Urinary bladder (tissue), 3 donors: ENCODE measurements at regions not wholly inside any gene's neighbourhood (a gene's known extent, or its start where the extent isn't known, plus 50 kb on each side); places are given as distances from the start of the nearest gene placed in this dataset.

Experiments
- DNase-seq: peaks from one replicate; pipeline ENCODE4 v3.0.0-alpha.2; 2015; ENCODE audit errors: extremely low spot score
- H3K27ac ChIP-seq: one replicate; pipeline ENCODE4 v1.5.1; 2013; ENCODE audit warnings: low read depth, mild to moderate bottlenecking, moderate library complexity
- H3K36me3 ChIP-seq: one replicate; pipeline ENCODE4 v1.6.1; 2013; ENCODE audit warnings: mild to moderate bottlenecking, moderate library complexity; ENCODE audit not compliant: insufficient read depth
- H3K4me1 ChIP-seq: one replicate; pipeline ENCODE4 v1.6.1; 2013; ENCODE audit warnings: mild to moderate bottlenecking, moderate library complexity; ENCODE audit not compliant: insufficient read depth
- H3K4me3 ChIP-seq: one replicate; pipeline ENCODE4 v1.5.1; 2013; ENCODE audit warnings: low read depth, low read length
- WGBS: extraction: QIAGEN DNeasy Blood & Tissue Kit; methylation state at CpG from one replicate; pipeline ENCODE4 v1.1.7; 2013; 5-methylcytosine and 5-hydroxymethylcytosine counted together
- donor health status: healthy with polysubstance abuse.
- donor health status: healthy.

GRCh38 chr9:119047513-119048307, 321.5 kb downstream of the BRINP1 start:
- no peak for DNase-seq
- no peak overlapping the region for H3K27ac ChIP-seq

GRCh38 chr9:119050281-119050680, 319.0 kb downstream of the BRINP1 start:
- Histone ChIP-seq H3K27ac (no peak overlapping the region), H3K4me1 (no peaks in the 10 kb centered on the region), H3K4me3 (no peak overlapping the region), H3K36me3 (no peaks in the 10 kb centered on the region)
- DNase-seq, result no peak

More at GRCh38 chr9:119047513-119048307, 321.5 kb downstream of the BRINP1 start:
- WGBS, result 62% methylated on average over 4 of the region's 4 CpGs
- Histone ChIP-seq H3K36me3 (no peaks in the 10 kb centered on the region), H3K4me3 (no peak overlapping the region), H3K4me1 (no peaks in the 10 kb centered on the region)

DNA sequence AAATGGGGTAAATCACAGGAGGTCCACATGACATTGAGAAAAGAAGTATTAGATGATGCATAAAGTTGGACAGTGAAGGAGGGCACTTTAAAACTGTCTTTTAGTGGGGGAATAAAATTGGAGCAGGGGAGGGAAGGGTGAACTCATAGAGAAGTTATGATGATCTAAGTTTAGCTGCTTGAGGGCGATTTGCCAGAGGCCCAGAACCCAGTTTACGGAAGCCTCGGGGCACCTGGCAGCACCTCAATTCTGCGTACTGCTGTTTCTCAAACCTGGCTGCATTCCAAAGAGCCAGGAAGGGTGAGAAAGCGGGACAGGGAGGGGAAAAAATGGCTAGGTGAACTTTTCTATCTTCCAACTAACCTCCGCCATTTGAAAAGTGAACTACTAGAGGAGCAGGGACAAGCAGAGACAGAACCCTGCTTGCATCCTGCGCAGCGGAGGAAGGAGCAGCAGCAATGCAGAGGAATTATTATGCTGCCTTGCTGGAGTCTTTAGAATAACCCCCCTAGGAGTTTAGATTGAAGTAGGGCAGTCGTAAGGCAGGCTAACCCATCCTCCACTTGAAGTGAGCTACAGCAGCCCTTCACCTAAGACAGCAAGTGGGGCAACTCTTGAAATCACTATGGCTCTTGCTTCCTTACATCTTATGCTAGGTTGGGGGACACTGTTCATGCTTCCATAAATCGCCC, 316.8 kb downstream of the BRINP1 start:
- DNase-seq, result no peak
- Histone ChIP-seq H3K36me3 (no peaks in the 10 kb centered on the region), H3K27ac (no peak overlapping the region), H3K4me1 (no peaks in the 10 kb centered on the region), H3K4me3 (no peak overlapping the region)
- 51% methylated on average over 10 of the region's 10 CpGs for WGBS

GRCh38 chr9:119053070-119053469, 316.2 kb downstream of the BRINP1 start:
- H3K4me3 ChIP-seq, result no peak overlapping the region
- no peaks in the 10 kb centered on the region for H3K36me3 ChIP-seq
- DNase-seq, result no peak
- 88% methylated on average over 1 of the region's 1 CpG for WGBS
- H3K4me1 ChIP-seq, result no peaks in the 10 kb centered on the region
- no peak overlapping the region for H3K27ac ChIP-seq

DNA sequence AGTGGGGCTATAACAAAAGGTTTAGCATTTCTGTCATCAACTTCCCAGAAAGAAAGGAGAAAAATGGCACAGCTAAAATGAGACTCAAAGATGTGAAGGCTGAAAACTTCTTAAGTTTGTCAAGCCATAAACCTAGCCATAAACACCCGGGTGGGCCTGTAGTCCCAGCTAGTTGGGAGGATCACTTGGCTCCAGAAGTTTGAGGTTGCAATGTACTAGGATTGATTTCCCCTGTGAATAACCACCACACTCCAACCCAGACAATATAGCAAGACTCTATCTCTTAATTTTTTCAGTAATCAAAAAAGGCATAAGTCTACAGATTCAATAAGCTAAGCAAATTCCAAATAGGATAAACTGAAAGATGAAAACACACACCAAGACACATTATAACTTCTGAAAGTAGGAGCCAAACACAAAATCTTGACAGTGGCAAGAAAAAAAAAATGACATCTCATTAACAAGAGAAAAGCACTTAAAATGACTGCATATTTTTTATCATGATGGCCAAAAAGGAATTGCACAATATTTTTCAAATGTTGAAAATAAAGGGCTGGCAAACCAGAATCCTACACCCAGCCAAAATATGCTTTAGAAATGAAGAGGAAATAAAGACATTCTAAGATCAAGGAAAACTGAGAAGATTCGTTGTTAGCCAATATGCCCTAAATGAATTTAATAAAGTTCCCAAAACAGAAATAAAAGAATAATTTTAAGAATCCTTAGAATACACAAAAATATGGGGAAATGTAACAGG, 308.4 kb downstream of the BRINP1 start:
- Histone ChIP-seq H3K36me3 (no peaks in the 10 kb centered on the region), H3K4me3 (no peak overlapping the region), H3K27ac (no peak overlapping the region), H3K4me1 (no peaks in the 10 kb centered on the region)
- DNase-seq, result no peak
- WGBS, result 60% methylated on average over 2 of the region's 2 CpGs

DNA sequence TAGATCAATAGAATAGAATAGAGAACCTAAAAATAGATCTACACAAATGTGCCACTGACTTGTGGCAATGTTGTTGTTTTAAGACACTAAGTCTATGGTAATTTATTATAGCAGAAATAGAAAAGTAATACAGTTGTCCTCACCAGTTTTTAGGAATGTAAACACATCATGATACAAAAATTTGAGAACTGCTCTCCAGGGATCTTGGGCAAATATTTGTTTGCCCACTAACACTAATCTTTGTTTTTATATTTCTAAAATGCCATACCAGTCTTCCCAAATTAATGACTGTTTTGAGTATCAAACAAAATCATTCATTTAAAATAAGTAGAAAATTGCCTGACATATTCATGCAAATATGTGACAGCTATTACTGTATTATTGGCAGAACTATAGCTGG, 297.6 kb downstream of the BRINP1 start:
- Histone ChIP-seq H3K4me1 (no peaks in the 10 kb centered on the region), H3K4me3 (no peak overlapping the region), H3K36me3 (no peaks in the 10 kb centered on the region), H3K27ac (no peak overlapping the region)
- no peak for DNase-seq

DNA sequence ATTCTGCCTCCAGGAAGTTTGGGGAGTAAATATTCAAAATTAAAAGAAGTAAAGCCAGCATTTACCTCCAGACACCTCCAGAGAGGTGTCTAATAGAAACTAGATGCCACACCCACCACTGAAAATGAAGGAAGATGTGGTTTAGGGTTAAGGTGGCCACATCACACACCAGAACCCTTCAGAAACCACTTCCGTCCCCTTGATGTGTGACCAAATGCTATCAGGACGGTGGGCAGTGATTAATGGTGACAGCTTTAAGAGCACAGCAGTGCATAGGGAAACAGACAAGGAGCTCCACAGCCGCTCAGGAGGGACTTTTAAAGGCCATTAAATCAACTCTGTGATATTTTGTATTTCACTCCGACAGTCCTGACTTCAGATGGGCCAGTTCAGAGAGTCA, 295.2 kb downstream of the BRINP1 start:
- no peak overlapping the region for H3K27ac ChIP-seq
- no peak overlapping the region for H3K4me3 ChIP-seq
- whole genome bisulfite sequencing, result 7% methylated on average over 4 of the region's 4 CpGs
- H3K4me1 ChIP-seq, result no peaks in the 10 kb centered on the region
- H3K36me3 ChIP-seq, result no peaks in the 10 kb centered on the region
- DNase-seq, result no peak

DNA sequence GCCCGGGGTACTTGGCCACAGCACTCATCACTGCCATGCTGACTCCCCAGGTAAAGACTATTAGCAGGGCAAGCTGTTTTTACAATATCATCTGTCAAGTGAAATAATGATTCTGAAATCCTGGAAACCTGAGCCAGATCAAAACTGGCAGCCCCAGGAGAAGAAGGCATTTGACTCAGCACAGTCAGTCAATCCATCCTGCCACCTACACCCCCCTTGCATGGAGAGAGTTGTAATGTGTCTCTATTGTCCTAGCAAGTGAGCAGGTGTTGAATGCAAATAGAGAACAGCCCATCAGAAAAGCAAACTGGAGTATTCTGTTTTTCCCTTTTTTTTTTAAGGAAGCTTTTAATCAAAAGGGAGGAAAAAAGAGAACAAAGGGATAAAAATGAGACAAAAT, 291.2 kb downstream of the BRINP1 start:
- no peaks in the 10 kb centered on the region for H3K4me1 ChIP-seq
- no peaks in the 10 kb centered on the region for H3K36me3 ChIP-seq
- DNase-seq, result no peak
- no peak overlapping the region for H3K4me3 ChIP-seq
- WGBS, result 82% methylated on average over 1 of the region's 1 CpG
- no peak overlapping the region for H3K27ac ChIP-seq

DNA sequence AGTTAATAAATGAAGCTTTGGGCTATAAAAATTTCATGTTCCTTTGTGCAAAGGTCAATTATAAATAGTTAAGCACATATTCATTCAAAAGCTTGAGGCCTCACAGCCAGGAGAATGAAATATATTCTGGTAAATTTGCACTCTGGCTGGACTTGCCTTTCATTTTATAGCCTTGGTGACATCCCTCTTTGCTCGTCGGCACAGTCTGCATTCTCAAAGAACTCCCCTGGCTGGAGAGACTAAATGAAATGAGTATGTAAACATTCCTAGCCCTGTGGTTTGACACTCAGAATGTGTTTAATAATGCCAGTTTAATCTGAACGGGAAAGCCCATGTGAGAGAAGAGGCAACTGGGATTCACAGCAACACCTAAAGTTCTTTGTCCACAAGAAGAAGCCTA, 285.6 kb downstream of the BRINP1 start:
- no peaks in the 10 kb centered on the region for H3K36me3 ChIP-seq
- 41% methylated on average over 3 of the region's 3 CpGs for WGBS
- no peak overlapping the region for H3K4me3 ChIP-seq
- no peaks in the 10 kb centered on the region for H3K4me1 ChIP-seq
- DNase-seq, result no peak
- H3K27ac ChIP-seq, result no peak overlapping the region

DNA sequence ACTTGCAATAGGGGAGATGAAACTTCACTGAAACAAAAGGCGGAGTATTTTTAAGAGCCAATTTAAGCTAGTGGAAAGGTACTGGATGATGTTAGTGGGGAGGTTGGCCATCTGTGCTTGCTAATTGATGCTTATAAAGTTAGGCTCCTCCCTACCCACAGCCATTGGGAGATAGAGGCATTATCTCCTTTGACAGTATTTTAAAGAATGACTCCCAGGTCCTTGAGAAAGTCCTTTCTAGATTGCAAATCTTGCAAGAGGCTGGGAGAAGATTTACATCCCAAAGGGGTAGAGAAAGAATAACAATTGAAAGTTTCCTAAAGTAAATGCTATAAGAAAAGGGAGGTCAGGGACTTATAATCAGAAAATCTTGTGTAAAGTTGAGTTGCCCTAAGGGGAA, 282.6 kb downstream of the BRINP1 start:
- Histone ChIP-seq H3K36me3 (no peaks in the 10 kb centered on the region), H3K4me1 (no peaks in the 10 kb centered on the region), H3K4me3 (no peak overlapping the region), H3K27ac (no peak overlapping the region)
- WGBS, result 91% methylated on average over 1 of the region's 1 CpG
- DNase-seq, result no peak

GRCh38 chr9:119088002-119088547, 281.2 kb downstream of the BRINP1 start:
- Histone ChIP-seq H3K27ac (no peak overlapping the region), H3K4me3 (no peak overlapping the region), H3K4me1 (no peaks in the 10 kb centered on the region), H3K36me3 (no peaks in the 10 kb centered on the region)
- DNase-seq, result no peak
- 71% methylated on average over 5 of the region's 5 CpGs for WGBS

- H3K27ac ChIP-seq, result no peak overlapping the region
- no peaks in the 10 kb centered on the region for H3K36me3 ChIP-seq
- no peak for DNase-seq
- H3K4me1 ChIP-seq, result no peaks in the 10 kb centered on the region
- 25% methylated on average over 1 of the region's 1 CpG for WGBS
- no peak overlapping the region for H3K4me3 ChIP-seq
Measured at GRCh38 chr9:119091074-119091473, 278.2 kb downstream of the BRINP1 start.

GRCh38 chr9:119092125-119092524, 277.1 kb downstream of the BRINP1 start:
- no peaks in the 10 kb centered on the region for H3K4me1 ChIP-seq
- DNase-seq, result no peak
- H3K36me3 ChIP-seq, result no peaks in the 10 kb centered on the region
- no peak overlapping the region for H3K27ac ChIP-seq
- WGBS, result 81% methylated on average over 5 of the region's 5 CpGs
- no peak overlapping the region for H3K4me3 ChIP-seq

DNA sequence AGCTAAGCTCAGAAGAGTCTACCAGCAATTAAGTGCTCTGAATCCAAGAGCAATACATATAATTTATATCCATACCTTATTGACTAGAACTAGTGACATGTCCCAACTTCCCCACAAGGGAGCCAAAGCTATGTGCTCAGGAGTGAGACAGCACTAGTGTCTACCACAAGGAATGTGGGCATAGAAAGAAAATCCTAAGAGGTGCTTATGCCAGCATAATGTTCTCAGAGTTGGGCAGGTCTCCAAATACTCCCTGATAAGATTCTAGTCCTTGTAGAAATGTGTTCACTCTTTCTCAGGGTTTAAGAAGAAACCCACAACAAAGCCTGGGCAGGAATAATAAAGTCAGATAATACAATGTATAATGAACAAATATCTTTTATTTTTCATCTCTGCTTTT, 275.1 kb downstream of the BRINP1 start:
- no peak overlapping the region for H3K27ac ChIP-seq
- no peak for DNase-seq
- no peaks in the 10 kb centered on the region for H3K4me1 ChIP-seq

More for the DNA sequence above, 275.1 kb downstream of the BRINP1 start:
- Histone ChIP-seq H3K4me3 (no peak overlapping the region), H3K36me3 (no peaks in the 10 kb centered on the region)
